GM18502 (cell line): ENCODE measurements at regions not wholly inside any gene's neighbourhood (a gene's known extent, or its start where the extent isn't known, plus 50 kb on each side); places are given as distances from the start of the nearest gene placed in this dataset.
A peak's percentile ranks its signal among the peaks of the same experiment; 100 is the strongest.

ENCODE experiments used
- ATAC-seq: cut with Tn5 transposase; IDR thresholded peaks from one replicate; pipeline ENCODE4 v1.9.1; 2021; ENCODE audit warnings: mild to moderate bottlenecking; ENCODE audit not compliant: unreplicated experiment, poor library complexity

DNA sequence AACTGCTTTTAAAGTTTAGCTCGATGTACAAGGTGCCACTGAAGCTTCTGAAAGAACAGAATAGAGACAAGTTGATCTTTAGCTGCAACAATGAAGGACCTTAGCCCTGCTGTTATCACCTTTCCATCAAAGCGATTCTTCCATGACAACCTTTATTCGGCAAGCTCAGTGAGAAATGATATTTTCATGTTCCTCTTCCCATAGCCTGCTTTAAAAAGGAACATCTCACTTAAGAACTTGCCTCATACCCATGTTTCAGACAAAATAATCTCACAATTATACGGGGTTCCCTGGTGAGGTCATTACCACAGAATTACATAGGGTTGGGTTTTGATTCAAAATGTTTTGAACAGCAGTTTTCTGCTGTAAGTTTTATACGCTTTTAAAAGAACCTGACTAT, 264.2 kb downstream of the THBS2 start:
- no peak for ATAC-seq

DNA sequence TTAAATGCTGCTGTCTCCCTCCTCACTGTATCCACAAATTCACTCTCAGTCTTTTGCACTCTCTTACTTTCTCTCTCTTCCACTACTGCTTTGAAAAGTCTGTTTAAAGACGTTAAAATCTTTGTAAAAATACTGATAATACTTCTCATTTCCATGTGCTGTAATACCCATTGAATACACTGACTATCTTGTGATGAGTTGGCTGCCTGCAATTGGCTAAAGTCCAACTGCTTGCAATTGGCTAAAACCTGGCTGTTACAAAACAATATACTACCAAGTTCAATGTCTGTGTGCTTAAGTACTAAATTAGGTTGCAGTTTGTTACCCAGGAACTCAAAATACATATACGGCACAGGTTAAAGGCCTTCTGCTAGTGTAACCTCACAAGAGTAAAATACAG, 264.8 kb downstream of the THBS2 start:
- no peak for ATAC-seq

DNA sequence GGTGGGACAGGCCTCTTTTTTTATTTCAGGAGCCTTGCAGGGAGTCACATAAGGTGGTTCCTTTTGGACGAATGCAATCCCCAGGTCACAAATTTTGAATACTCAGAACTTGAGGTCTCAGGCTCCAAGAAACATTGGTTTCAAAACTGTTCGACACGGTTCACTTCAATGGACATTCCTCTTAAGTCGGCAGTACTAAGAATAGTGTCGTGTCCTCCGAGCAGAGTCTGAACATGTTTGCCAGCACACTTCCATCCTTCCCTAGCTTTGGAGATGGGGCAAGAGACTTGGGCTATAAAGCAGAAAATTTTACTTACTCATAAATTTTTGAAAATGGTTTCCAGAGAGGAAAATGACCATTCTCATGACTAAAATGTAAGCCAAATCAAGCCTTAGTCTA, 265.4 kb downstream of the THBS2 start:
- no peak for ATAC-seq

DNA sequence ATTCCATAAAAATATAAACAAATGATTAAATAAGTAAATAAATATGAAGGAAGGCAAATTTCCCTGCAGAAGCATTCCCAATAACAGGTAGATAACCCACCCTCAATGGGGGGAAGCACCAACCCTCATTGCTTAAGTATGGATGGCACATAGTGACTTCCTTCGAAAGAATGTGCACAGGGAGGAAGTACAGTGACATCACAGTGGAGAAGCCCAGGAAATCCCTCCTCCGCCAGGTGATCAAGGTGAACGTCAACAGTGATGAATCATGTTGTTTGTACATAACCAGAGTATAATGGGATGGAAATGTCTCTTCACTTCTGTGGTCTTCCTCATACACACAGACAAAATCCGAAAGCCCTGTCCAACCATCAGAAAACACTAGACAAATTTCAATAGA, 267.9 kb downstream of the THBS2 start:
- ATAC-seq = no peak

DNA sequence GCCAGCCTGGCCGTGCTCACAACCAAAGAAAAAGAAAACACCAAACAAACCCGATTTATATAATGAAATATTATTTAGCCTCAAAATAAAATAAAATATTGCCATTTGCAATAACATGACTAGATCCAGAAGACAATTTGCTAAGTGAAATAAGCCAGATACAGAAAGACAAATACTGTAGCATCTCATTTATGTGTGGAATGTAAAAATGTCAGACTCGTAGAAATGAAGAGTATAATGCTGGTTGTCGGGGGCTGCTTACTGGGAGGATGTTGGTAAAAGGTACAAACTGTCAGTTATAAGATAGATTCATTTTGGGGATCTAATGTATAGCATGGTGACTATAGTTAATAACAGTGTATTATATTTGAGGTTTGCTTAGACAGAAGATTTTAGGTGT, 269.7 kb downstream of the THBS2 start:
- ATAC-seq = no peak

DNA sequence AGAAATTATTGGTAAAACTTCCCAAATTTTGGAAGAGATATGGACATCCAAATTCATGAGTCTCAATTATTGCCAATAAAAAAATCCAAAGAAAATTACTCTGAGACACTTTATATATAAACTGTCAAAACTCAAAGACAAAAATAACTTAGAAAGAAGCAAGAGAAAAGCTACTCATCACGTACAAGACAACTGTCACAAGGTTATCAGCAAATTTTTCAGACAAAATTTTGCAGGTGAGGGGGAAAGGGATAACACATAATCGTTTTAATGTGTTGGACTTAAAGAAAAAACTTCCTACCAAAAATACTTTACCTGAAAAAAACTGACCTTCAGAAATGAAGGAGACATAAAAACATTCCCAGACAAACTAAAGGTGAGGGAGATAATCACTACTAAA, 272.5 kb downstream of the THBS2 start:
- ATAC-seq = no peak

DNA sequence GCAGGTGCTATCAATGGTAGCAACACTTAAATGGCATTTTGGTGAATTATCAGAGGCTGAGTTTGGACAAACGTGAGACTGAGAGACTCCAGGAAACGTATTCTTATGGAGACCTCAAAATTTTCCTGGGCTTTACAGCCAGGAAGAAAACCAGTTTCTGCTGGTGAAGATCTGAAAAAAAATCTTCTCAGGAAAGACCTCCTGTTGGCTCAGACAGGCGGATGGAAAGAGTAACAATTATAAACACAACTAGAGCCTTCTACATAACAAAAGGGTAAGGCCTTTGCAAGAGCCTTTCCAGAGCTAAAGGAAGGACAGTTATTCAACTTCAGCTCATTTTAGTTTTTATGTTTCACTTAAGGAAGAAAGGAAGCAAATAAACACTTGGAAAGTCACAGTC, 274.4 kb downstream of the THBS2 start:
- ATAC-seq = no peak

DNA sequence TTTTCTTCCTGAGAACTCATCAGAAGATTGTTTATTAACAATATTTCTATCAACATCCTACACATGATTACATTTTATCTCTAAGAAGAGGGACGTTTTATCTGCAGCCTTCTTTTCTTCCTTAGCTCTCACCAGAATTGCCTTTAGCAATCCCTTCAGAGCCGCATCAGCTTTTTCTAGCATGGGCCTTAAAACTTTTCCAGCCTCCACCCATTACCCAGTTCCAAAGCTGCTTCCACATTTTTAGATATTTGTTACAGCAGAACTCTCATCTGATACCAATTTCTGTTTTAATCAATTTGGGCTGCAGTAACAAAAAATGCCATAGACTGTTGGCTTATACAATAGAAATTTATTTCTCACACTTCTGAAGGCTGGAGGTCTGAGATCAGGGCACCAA, 281.5 kb downstream of the THBS2 start:
- no peak for ATAC-seq

DNA sequence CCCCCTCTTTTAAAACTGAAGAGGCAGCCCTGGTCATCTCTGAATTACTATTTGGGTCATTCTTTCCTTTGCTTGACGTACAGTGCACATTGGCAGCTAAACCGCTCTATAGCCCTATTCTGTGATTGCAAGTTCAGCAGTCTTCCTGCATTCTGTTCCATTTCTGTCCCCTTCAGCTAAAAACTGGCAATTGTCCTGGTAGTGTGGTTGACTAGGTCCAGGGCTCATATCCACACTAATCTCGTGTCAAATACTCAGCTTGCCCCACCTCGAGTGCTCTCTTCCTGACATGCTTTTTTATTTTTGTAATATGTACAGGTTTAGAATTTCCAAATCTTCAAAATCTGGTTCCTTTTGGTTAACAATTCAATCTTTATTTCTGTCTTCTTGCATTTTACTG, 282.1 kb downstream of the THBS2 start:
- ATAC-seq = no peak

DNA sequence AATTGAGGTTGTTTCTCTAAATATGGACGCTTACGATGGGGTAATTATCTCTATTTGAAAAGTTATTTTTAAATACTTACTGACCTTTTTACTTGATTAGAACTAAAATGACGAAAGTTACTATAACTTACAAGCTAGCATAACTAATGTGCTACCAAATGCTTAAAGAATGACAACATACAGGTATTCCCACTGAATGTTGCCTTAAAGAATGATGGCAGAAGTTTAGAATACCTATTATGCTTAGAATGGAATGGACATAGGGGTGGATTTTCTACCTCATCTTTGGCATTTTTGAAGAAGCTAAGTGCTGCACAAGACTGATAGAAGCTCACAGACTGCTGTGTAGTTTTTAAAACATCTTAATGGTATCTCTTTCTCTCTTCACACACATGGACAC, 284.8 kb downstream of the THBS2 start:
- no peak for ATAC-seq

DNA sequence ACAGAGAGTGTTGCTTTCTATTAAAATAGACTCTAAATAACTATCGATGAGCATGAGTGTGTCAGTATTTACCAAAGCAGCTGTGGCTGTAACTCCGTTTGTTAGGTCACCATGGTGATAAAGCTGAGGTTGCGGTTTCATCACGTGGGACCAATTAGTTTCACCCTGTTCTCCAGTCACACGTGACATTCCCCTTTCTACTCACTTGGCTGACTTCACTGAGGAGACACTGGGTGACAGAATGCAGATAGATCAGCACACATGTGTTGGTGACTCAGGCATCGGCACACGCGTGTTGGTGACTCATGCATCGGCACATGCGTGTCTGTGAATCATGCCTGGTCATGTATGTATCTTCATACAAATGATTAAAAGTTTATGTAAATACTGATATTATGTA, 285.4 kb downstream of the THBS2 start:
- ATAC-seq = no peak

DNA sequence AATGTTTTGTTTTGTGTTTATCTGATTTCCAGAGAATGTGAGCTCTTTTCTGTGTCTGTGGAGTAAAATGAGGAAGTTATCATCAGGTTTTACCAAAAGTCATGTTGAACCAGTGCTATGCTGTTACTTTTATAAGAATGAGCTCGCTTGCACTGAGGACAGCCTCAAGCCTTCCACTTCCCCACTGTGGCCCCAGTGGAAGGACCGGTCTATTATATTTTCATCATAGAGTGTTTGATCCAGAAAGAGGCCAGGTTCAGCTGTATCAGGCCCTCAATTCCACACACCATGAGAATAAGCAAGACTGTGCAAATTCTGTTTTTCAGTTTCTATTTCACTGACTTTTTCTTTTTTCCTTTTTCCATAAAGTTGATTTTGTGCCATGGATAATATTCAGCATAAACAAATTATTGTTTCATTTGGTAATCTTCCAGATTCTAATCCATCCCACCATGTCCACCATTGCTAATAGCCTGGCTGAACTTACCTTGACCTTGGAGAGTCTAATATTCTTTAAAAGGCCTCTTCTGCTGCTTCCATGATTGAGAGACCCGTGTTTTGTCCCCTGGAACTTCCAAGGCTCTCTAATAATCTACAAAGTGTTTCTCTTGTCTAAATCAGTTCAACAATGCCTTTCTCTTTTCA, 286.2 kb downstream of the THBS2 start:
- no peak for ATAC-seq

DNA sequence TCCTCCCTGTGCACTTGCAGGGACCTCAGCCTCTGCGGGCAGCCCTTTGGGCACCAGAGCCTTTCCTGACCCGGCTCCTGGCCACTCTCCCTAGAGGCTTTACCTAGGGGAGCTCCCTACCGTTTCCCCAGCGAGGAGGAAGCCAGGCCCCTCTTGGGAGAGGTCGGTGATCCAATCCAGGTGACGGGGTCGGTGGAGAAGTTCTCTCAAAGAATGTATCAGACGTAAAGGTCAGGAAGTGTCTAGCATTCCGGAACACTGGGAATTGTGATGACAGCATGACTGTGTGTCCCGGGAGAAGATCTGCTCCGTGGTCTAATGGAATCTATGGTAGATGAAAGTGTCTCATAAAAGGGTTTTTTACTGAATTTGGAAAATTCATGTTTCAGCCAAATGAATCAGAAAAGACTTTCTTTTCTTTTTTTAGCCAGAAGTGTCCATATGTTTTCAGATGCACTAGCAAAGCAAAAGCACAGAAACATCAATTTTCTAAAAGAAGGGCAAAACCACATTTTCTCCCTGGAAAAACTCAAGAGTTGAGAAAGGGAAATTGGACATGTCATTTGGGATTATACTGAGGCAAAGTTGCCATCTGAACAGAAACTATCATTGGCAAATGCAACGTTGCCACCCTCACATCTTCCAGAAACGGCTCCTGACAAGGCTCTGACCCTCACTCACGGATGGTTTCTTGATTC, 289.4 kb downstream of the THBS2 start:
- ATAC-seq = no peak

DNA sequence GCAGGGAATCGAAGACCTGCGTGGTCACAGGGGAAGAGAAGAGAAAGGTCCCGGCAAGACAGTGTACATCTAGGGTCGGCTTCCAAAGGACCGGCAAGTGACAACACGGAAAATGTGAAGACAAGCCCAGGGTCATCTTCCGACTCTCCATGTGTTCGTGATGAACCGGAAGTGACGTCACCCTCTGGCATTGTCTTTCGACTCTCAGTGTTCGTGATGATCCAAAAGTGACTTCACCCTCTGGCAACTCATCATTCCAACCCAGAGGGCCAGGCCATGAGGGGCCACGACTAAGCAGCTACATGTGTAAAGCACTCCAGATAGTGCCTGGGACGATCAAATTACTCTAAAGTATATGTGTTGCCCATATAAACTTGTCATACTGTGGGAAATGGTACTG, 290.8 kb downstream of the THBS2 start:
- ATAC-seq = no peak

DNA sequence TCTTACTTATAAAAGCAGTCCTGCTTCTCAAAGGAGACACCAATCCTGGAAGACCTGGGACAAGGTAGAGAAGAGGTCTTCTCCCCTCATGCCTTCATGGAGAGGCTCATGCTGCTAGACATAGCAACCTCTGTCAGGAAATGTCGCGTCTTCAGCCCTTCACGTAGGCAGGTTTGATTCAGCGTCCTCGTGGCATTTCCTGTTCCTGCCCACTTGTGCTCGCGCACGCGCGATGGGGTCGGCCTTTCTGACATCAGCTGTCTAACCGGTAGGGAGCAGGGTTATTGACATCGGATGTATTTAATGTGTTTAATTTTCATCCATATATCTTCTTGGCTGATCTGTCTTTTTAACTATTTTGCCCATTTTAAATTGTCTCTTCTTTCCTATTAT, 292.4 kb downstream of the THBS2 start:
- ATAC-seq = no peak

DNA sequence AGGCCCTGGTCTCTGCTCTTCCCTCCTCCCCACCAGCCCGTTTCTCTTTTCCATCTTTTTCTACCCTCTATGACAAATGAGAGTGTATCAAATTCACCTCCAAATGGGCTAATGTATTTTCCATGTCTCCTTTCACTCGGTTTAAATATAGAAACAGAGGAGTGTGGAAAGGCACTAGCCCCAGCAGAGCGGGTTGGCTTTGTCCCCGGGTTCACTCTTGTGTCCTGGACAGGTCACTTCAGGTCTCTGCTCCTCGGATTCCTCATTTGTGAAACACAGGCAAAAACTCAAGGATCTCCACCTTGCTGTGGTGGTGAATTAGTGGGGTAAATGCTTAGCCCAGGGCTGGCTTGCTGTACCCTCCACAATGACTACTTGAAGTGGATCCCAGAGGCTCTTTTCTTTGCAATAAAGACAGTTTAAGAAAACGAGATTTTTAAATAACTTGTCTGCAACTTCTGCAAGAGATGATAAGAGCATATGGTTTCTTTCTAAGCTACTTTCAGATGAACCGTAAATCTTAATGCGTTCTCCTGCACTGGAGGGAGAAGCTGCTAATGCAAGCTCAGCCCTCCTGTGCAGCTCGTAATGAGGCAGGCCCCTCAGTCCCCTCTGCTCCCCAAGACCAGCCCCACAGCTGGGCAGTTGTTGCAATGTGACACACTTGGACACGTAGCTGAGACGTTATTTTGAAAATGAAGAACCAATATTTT, 292.9 kb downstream of the THBS2 start:
- no peak for ATAC-seq

DNA sequence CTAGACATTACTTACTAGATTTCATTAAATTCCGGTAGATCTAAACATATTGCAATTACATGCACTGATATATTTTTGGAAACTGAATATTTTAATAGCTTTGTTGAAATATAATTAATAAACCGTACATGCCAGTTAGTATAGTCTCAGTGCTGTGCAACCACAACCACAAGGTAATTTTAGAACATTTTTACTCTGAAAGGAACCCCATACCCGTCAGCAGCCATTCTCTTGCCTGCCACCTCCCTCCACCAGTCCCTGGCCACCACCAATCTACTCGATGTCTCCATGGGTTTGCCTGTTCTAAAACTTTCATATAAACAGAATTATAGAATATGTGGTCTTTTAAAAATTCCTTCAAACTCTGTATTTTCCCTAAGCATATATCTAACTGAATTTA, 293.9 kb downstream of the THBS2 start:
- ATAC-seq = no peak

DNA sequence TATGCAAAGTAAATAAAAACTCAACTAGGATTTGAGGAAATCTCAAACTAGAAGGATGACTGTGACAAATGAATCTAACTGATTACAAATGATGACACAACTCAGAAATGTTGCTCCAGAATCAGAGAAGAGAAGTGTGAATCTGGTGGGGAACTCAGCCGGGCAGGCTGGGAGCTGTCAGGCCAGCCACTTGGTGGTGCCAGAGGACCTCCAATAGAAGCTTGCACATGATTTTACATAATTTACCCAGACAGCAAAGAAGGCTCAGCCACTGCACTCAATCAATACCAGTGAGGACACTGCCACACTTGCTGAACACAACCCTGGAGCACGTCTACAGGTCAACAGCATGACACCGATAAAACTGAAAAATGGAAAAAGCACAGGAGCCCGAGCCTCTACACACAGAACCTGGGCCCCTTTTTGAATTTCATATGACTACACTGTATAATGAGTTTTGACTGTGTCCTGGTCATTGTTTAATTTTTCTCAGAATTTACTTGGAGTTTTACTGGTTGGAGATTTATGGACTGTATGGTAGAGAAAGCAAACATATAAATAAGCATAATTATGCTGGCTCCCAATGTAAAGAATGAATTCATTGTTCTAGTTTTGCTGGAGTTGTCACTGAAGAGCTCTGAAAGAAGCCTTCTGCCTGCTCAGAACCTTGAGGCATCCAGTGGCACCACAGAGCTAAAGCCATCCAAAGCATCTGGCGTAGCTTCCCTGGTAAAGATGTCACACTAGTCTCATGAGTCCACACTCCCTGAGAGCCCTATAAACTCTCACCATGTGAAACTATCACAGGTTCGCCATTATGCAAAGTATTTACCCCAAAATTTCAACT, 296.5 kb downstream of the THBS2 start:
- peak; percentile 86 for ATAC-seq

DNA sequence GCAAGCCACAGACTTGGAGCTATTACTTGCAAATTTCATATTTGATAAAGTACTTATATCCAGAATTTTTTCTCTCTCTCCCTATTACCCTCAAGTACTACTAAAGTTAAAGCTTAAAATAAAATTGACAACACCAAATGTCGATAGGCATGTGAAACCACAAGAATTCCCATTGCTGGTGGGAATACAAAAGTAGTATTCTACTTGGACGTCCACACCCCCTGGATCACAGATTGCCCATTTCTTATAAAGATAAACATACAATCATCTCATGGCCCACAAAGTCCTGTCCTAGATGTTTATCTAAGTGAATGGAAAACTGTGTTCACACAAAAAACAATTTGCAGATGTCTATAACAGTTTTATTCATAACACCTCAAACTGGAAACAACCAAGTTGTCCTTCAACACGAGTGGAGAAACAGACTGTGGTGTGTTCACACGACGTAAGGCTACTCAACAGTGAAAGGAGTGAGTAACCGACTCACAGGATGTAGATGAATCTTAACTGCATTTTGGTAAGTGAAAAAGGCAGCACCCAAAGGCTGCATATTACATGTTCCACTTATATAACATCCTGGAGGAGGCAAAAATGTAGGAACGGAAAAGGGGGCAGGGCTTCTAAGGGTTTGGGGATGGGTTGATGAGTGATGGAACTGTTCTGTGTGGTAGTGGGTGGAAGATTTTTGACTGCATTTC, 297.4 kb downstream of the THBS2 start:
- ATAC-seq = peak; percentile 12

DNA sequence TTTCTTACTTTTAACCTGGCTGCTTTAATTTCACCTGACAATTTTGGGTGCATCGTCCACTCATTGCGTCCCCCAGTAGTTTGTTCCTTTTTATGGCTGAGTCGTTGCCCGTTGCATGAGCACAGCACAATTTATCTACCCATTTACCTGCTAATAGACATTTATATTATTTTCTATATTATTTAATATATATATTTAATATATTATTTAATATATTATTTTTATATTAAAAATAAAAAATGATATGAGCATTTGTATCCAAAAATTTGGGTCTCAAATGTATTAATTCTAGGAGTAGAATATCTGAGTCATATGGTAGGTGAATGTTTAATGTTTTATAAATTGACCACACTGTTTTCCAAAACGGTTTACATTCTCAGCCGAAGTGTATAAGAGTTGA, 300.2 kb downstream of the THBS2 start:
- ATAC-seq = no peak
